HepG2 (cell line): ENCODE measurements at regions not wholly inside any gene's neighbourhood (a gene's known extent, or its start where the extent isn't known, plus 50 kb on each side); places are given as distances from the start of the nearest gene placed in this dataset.

Source experiments
- ATAC-seq: fragments of 200-7000 bp; cut with Tn5 transposase; 3 replicates; pipeline ENCODE4 v1.9.1; 2020; ENCODE audit warnings: mild to moderate bottlenecking, moderate library complexity
- BruUV-seq: library from RNA; stranded (reverse); fragments of 400-500 nt; replicated peaks from 2 replicates; lab custom pipeline; 2021; lab: Mats Ljungman, UMichigan
- CTCF ChIA-PET: fragments of 300-600 bp; formaldehyde crosslinking; extraction: SDS; loops from one replicate; lab custom pipeline; 2021; ENCODE audit warnings: low total read pairs, inconsistent platforms, low intra/inter-chr PET ratio; lab: Yijun Ruan, JAX
- POLR2A ChIA-PET: fragments of 350-600 bp; sonication (Branson Sonifier 250); formaldehyde crosslinking; loops from one replicate; lab custom pipeline; 2020; ENCODE audit warnings: antibody characterized with exemption, inconsistent platforms; lab: Yijun Ruan, JAX
- DNase-seq: peaks from one replicate; pipeline ENCODE4 v3.0.0-alpha.2; 2015; ENCODE audit warnings: low spot score
- FAIRE-seq: peaks from 3 replicates; lab custom pipeline; 2011; peaks lifted over from hg19 to GRCh38; lab: Jason Lieb, UNC
- H2AFZ ChIP-seq: one replicate; pipeline ENCODE4 v1.6.1; 2011; ENCODE audit warnings: low read length, inconsistent platforms
- H3K27ac ChIP-seq: fragments of 300-600 bp; 3 replicates; pipeline ENCODE4 v1.8.0; 2011; ENCODE audit warnings: mixed run types, mild to moderate bottlenecking, mixed read lengths, low read length, inconsistent platforms; ENCODE audit not compliant: insufficient read depth; ENCODE audit errors: extremely low read length
- H3K27me3 ChIP-seq, 2 experiments: fragments of 200-600 bp in 1 of 2; 2 replicates in 1 of 2; 3 replicates in 1 of 2; pipeline versions ENCODE4 v1.6.0 to v1.8.0; 2011; ENCODE audit warnings: low read length in 2 of 2, mild to moderate bottlenecking in 2 of 2, moderate library complexity in 2 of 2, inconsistent platforms in 1 of 2; ENCODE audit not compliant: insufficient read depth in 2 of 2, control insufficient read depth in 1 of 2
- H3K36me3 ChIP-seq, 2 experiments: fragments of 200-600 bp in 1 of 2; replicated peaks in 1 of 2; 2 replicates in 1 of 2; 3 replicates in 1 of 2; pipeline versions ENCODE4 v1.5.1 to v1.8.0; 2011; ENCODE audit warnings: low read length in 2 of 2, inconsistent platforms in 1 of 2; ENCODE audit not compliant: insufficient read depth in 2 of 2, control insufficient read depth in 1 of 2
- H3K4me1 ChIP-seq: 2 replicates; pipeline ENCODE4 v1.5.1; 2012; ENCODE audit warnings: low read length, inconsistent platforms; ENCODE audit not compliant: insufficient read depth
- H3K4me2 ChIP-seq: 2 replicates; pipeline ENCODE4 v1.6.0; 2011; ENCODE audit warnings: low read depth, low read length, inconsistent platforms
- H3K4me3 ChIP-seq, 3 experiments: fragments of 200-600 bp in 1 of 3; sonication (generic), shearing (Covaris generic) in 1 of 3; replicated peaks in 1 of 3; 2 replicates each; pipeline ENCODE4 v1.5.1; 2011 to 2016; ENCODE audit warnings: low read length in 3 of 3, inconsistent platforms in 2 of 3, low read depth in 2 of 3, mild to moderate bottlenecking in 2 of 3, control low read depth in 1 of 3, mixed read lengths in 1 of 3; ENCODE audit not compliant: insufficient read depth in 1 of 3
- H3K79me2 ChIP-seq: one replicate; pipeline ENCODE4 v1.6.1; 2011; ENCODE audit warnings: low read length, inconsistent platforms; ENCODE audit not compliant: insufficient read depth
- H3K9ac ChIP-seq: 2 replicates; pipeline ENCODE4 v1.6.0; 2011; ENCODE audit warnings: mild to moderate bottlenecking, low read depth, low read length, inconsistent platforms; ENCODE audit not compliant: insufficient read depth
- H3K9me3 ChIP-seq: 2 replicates; pipeline ENCODE4 v1.5.1; 2012; ENCODE audit warnings: mild to moderate bottlenecking, low read length
- H4K20me1 ChIP-seq: 2 replicates; pipeline ENCODE4 v1.6.0; 2011; ENCODE audit warnings: inconsistent platforms, mild to moderate bottlenecking, low read length, moderate library complexity; ENCODE audit not compliant: insufficient read depth
- ATF7-NPFF ChIP-seq: sonication (generic); formaldehyde crosslinking; IDR thresholded peaks from 2 replicates; pipeline ENCODE4 v1.8.1; 2023; ENCODE audit warnings: mild to moderate bottlenecking, low read depth, missing genetic modification reagents, moderate library complexity
- BRD4 ChIP-seq: sonication (generic); formaldehyde crosslinking; IDR thresholded peaks from 2 replicates; pipeline ENCODE4 v1.4.0; 2020; ENCODE audit warnings: missing genetic modification reagents
- ETV6 ChIP-seq: sonication (generic); formaldehyde crosslinking; conservative IDR thresholded peaks from 2 replicates; pipeline ENCODE4 v1.4.0; 2020; ENCODE audit warnings: missing genetic modification reagents
- ISX ChIP-seq: sonication (generic); formaldehyde crosslinking; conservative IDR thresholded peaks from 2 replicates; pipeline ENCODE4 v1.5.0; 2020; ENCODE audit warnings: missing genetic modification reagents
- KLF16 ChIP-seq, 2 experiments: sonication (generic) in 1 of 2; formaldehyde crosslinking in 1 of 2; IDR thresholded peaks; 2 replicates each; pipeline versions ENCODE4 v1.6.1 to v1.8.0; 2016 to 2023; ENCODE audit warnings: missing genetic modification reagents in 2 of 2, missing compliant biosample characterization in 1 of 2
- NFATC3 ChIP-seq: sonication (generic); formaldehyde crosslinking; IDR thresholded peaks from 2 replicates; pipeline ENCODE4 v1.5.1; 2020; ENCODE audit warnings: mild to moderate bottlenecking, missing genetic modification reagents
- RARA ChIP-seq: IDR thresholded peaks from 2 replicates; pipeline ENCODE4 v1.6.1; 2016; ENCODE audit warnings: missing genetic modification reagents, missing compliant biosample characterization
- REL ChIP-seq: sonication (generic); formaldehyde crosslinking; conservative IDR thresholded peaks from 2 replicates; pipeline ENCODE4 v1.8.0; 2022; ENCODE audit warnings: mild to moderate bottlenecking, missing genetic modification reagents, moderate library complexity
- SAP130 ChIP-seq: IDR thresholded peaks from 2 replicates; pipeline ENCODE4 v1.6.1; 2016; ENCODE audit warnings: low read depth
- SUZ12 ChIP-seq: fragments of 150-350 bp; IDR thresholded peaks from 2 replicates; pipeline ENCODE4 v1.6.1; 2014; ENCODE audit warnings: low read depth, low read length
- ZFP36L2 ChIP-seq: sonication (generic); formaldehyde crosslinking; IDR thresholded peaks from 2 replicates; pipeline ENCODE4 v1.4.0; 2020; ENCODE audit warnings: missing genetic modification reagents
- ZMYM3 ChIP-seq: sonication (generic); formaldehyde crosslinking; IDR thresholded peaks from 2 replicates; pipeline ENCODE4 v1.5.1; 2020; ENCODE audit warnings: mild to moderate bottlenecking, missing genetic modification reagents
- ZNF367 ChIP-seq: sonication (generic); formaldehyde crosslinking; IDR thresholded peaks from 2 replicates; pipeline ENCODE4 v1.4.0; 2020; ENCODE audit warnings: missing genetic modification reagents, borderline replicate concordance
- ZNF552 ChIP-seq: sonication (generic); formaldehyde crosslinking; IDR thresholded peaks from 2 replicates; pipeline ENCODE4 v1.9.0; 2022; ENCODE audit warnings: missing genetic modification reagents, mild to moderate bottlenecking, borderline replicate concordance
- ZNF557 ChIP-seq: sonication (generic); formaldehyde crosslinking; IDR thresholded peaks from 2 replicates; pipeline ENCODE4 v1.4.0; 2020; ENCODE audit warnings: missing genetic modification reagents
- ZNF720 ChIP-seq: sonication (generic); formaldehyde crosslinking; IDR thresholded peaks from 2 replicates; pipeline ENCODE4 v1.4.0; 2020; ENCODE audit warnings: missing genetic modification reagents
- ZNF782 ChIP-seq: sonication (generic); formaldehyde crosslinking; IDR thresholded peaks from 2 replicates; pipeline ENCODE4 v1.4.0; 2020; ENCODE audit warnings: missing genetic modification reagents, mild to moderate bottlenecking, borderline replicate concordance
- WGBS: methylation state at CpG from one replicate; pipeline ENCODE4 v1.1.6; 2017; ENCODE audit warnings: low lambda C conversion rate; 5-methylcytosine and 5-hydroxymethylcytosine counted together
- in situ Hi-C: cut with HindIII; loops from 2 replicates; pipeline ENCODE4 v1.10.0; 2017; ENCODE audit warnings: low pct_unique_long_range_greater_than_20kb; ENCODE audit not compliant: extremely low pct_ligation_motif_present
- intact Hi-C: fragments of 100-400 bp; cut with micrococcal nuclease; formaldehyde crosslinking; loops from one replicate; pipeline ENCODE4 v1.10.0; 2022; ENCODE audit not compliant: unreplicated experiment
- TF ChIP-seq, protein P1 (sequence below): sonication (generic); formaldehyde crosslinking; IDR thresholded peaks from 2 replicates; pipeline ENCODE4 v1.8.0; 2022; ENCODE audit warnings: missing genetic modification reagents, low read depth, mild to moderate bottlenecking, borderline replicate concordance
- TF ChIP-seq, protein P2 (sequence below): sonication (generic); formaldehyde crosslinking; IDR thresholded peaks from 2 replicates; pipeline ENCODE4 v1.4.0; 2020; ENCODE audit warnings: missing genetic modification reagents
- TF ChIP-seq, protein P3 (sequence below): sonication (generic); formaldehyde crosslinking; IDR thresholded peaks from 2 replicates; pipeline ENCODE4 v1.4.0; 2020; ENCODE audit warnings: missing genetic modification reagents

DNA sequence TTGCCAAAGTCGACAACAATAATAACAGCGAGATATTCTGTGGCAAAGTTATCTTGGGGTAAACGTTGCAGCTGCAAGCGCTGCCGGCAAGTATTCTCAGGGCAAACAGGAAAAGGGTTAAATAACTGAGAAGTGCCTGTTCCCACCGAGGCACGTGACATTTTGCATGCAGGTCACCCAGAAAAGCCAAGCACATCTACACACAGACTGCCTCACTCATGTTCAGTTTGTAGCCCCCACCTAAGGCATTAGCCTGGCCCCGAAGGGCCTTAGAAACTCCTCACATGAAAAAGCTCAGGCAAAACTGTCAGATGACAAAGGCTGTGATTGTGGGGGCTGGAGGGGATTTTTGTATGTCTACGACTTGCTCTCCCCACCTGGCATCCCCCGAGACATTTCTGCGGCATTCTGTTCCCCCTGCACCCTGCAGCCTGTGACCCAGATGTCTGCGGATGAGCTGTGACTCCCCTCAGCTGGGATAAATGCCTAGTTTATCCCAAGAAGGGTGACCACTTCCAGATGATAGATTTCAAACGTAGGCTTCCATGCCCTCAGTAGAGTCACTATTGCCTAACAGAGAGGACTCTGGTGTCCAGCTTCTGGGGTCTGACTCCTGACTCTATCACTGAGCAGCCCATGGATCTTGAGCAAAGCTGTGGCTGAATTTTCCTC lies 215.2 kb upstream of the SIX2 start:
- no peak overlapping the region for H3K27ac ChIP-seq
- no TSS peak for BruUV-seq
- in situ Hi-C loops: no loop called here
- CTCF ChIA-PET: no interaction called here
- TF ChIP-seq ISX (no peak), ZNF367 (no peak), KLF16 (CRISPR knock-in tag; IDR thresholded peaks at IDR 0.05) (no peak), ZMYM3 (no peak), REL (CRISPR knock-in tag) (no peak), BRD4 (CRISPR knock-in tag) (no peak), NFATC3 (CRISPR knock-in tag) (no peak), ZNF720 (CRISPR knock-in tag) (no peak), ZNF557 (CRISPR knock-in tag) (no peak), SUZ12 (no peak), ZNF782 (CRISPR knock-in tag) (no peak), ATF7-NPFF (CRISPR knock-in tag) (no peak), RARA (no peak), ZFP36L2 (CRISPR knock-in tag) (no peak), SAP130 (CRISPR knock-in tag) (no peak), ZNF552 (CRISPR knock-in tag) (no peak), ETV6 (CRISPR knock-in tag) (no peak)
- TF ChIP-seq, protein P1, sequence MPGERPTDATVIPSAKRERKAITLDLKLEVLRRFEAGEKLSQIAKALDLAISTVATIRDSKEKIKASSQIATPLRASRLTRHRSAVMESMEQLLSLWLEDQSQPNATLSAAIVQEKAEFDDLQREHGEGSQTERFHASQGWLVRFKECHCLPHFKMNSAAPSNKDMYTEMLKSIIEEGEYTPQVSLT (CRISPR knock-in tag): no peak
- TF ChIP-seq, protein P2, sequence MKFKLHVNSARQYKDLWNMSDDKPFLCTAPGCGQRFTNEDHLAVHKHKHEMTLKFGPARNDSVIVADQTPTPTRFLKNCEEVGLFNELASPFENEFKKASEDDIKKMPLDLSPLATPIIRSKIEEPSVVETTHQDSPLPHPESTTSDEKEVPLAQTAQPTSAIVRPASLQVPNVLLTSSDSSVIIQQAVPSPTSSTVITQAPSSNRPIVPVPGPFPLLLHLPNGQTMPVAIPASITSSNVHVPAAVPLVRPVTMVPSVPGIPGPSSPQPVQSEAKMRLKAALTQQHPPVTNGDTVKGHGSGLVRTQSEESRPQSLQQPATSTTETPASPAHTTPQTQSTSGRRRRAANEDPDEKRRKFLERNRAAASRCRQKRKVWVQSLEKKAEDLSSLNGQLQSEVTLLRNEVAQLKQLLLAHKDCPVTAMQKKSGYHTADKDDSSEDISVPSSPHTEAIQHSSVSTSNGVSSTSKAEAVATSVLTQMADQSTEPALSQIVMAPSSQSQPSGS: no peak
- TF ChIP-seq, protein P3, sequence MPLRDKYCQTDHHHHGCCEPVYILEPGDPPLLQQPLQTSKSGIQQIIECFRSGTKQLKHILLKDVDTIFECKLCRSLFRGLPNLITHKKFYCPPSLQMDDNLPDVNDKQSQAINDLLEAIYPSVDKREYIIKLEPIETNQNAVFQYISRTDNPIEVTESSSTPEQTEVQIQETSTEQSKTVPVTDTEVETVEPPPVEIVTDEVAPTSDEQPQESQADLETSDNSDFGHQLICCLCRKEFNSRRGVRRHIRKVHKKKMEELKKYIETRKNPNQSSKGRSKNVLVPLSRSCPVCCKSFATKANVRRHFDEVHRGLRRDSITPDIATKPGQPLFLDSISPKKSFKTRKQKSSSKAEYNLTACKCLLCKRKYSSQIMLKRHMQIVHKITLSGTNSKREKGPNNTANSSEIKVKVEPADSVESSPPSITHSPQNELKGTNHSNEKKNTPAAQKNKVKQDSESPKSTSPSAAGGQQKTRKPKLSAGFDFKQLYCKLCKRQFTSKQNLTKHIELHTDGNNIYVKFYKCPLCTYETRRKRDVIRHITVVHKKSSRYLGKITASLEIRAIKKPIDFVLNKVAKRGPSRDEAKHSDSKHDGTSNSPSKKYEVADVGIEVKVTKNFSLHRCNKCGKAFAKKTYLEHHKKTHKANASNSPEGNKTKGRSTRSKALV: no peak
- POLR2A ChIA-PET: no interaction called here
- WGBS: 37% methylated on average over 13 of the region's 13 CpGs
- H3K4me3 ChIP-seq: no peak overlapping the region
- no peak overlapping the region for H3K4me2 ChIP-seq
- no peaks in the 10 kb centered on the region for H4K20me1 ChIP-seq
- DNase-seq (no peak), ATAC-seq (no peak), FAIRE-seq (no peak)
- H3K79me2 ChIP-seq: no peaks in the 10 kb centered on the region
- H3K9ac ChIP-seq: no peak overlapping the region
- no peaks in the 10 kb centered on the region for H3K9me3 ChIP-seq
- H3K27me3 ChIP-seq: peaks cover 2 to 36% of the 10 kb centered on the region in 2 experiments; a peak in 4 of 5 replicates
- no peaks in the 10 kb centered on the region for H3K36me3 ChIP-seq
- H3K4me1 ChIP-seq: peaks cover 8% of the 10 kb centered on the region; the same call in 1 of the 2 replicates
- intact Hi-C loops: no loop called here
- H2AFZ ChIP-seq: no peak overlapping the region
